NCI-H2029 treated with DMSO at 0.1 percent for 48 hours (cell line): ENCODE measurements at regions not wholly inside any gene's neighbourhood (a gene's known extent, or its start where the extent isn't known, plus 50 kb on each side); places are given as distances from the start of the nearest gene placed in this dataset.

Experiments used
- DNase-seq: peaks from one replicate; lab custom pipeline; 2025; lab: John Stamatoyannopoulos, UW

GRCh38 chr5:58107704-58108103 is 352.2 kb downstream of the PLK2 start:
- no peak for DNase-seq

- DNase-seq: no peak
These were observed 353.0 kb downstream of the PLK2 start for GRCh38 chr5:58106754-58107410.

DNA sequence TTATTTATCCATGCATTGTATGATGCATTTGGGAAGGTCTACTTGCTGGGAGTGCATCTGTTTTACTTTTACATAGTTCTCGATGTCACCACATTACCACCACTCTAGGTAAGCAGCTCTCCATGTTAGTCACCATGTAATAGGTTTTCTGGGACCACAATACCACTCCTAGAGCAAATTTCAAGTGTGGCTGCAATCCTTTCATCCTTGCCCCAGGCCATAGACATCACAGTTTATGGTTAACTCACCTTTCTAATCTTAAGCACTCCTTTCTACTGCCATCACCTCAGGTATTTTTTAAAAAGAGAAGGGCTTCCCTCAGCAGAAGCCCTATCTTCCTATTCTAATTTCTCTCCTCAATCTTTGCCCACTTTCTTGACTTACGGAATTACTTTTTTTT is 354.1 kb downstream of the PLK2 start:
- no peak for DNase-seq

DNA sequence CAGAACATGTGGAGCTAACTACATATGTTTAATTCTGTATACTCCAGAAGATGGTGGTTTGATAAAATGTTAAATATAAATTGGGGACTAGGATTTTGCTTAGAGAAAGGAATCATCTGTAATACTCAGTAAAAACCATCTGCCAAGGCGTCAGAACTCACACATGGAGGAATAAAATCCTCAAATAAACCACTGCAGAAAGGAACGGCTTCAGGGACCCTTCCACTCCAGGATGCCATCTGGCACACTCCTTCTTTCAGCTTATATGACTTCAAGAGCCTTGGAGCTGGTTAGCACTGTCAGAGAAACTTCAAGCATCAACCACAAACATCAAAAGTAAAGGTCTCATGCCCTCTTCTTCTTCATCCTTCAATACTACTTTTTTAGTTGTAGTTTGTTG is 360.6 kb downstream of the PLK2 start:
- DNase-seq: no peak

DNA sequence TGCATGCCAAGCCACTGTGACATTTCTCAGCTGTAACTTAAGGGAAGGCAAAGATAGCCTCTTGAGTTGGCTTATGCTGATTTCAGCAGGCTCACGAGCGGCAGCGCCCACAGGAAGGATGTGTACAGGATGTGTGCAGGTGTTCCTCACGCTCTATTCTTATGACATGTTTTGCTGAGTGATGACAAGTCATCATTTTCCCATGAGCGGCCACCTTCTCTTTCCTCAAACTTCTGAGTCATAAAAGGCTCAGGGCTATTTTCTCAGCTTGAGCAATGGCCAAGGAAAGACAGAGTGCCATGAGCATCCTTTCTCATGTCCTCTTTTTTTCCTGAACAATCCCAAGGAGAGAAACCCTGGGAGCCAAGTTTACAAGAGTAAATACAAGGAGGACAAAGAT is 365.9 kb downstream of the PLK2 start:
- DNase-seq: no peak

- DNase-seq: no peak
These were observed 369.2 kb downstream of the PLK2 start for GRCh38 chr5:58090704-58091103.

GRCh38 chr5:58088941-58089340 is 370.9 kb downstream of the PLK2 start:
- DNase-seq: no peak

DNA sequence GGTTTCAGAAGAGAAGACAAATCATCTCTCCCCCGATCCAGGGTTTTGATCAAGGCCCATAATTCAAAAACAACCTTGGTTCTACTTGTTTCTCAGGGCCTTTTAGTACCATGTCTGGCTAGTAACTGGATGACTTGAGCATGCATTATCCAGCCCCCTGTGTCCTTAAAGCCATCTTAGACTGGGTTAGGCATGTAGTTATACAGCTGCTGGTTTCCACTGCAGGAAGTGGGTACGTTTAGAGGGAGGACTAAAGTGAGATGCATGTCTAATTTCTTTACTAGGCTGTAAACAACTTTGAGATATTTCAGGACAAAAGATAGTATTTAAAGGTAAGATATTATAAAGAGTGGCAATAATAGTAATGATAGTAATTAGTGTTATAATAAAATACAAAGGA is 372.0 kb downstream of the PLK2 start:
- no peak for DNase-seq

GRCh38 chr5:58087123-58087522 is 372.8 kb downstream of the PLK2 start:
- DNase-seq: no peak

DNA sequence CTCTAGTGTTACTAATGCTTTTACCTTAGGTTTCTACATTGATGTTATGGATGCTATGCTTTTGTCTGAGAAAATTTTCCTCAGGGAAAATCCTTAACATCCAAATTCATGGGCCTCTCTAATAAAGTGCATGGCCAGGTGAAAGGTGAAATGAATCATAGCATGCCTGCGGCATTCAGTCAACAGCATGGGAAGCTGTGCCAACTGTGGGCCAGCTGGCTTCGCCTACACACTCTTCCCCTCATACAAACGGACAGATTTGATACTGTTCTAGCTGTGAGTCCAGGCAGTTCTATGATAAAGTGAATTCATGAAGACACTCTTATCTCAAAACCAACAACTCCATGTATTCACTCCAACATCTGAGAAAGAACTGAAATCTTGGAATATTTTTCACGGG is 374.1 kb downstream of the PLK2 start:
- no peak for DNase-seq

DNA sequence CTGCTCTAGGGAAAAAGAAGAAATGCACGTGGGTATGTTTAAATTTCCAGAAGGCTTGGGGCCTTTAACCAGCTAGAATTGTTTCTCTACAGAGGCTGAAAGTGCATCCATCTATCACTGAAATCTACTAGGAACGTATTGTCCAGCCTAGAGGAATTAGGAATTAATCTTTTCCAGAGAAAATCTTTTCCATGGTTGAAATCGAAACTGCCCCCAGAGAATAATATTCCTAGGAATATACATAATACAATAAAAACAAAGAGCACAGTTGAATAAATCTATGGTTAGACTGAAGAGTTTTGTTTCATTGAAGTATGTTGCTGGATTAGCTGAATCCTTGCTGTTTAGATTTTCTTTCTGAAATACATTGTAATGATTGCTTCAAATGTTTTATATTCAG is 378.5 kb downstream of the PLK2 start:
- no peak for DNase-seq

GRCh38 chr5:58080573-58080972 is 379.3 kb downstream of the PLK2 start:
- DNase-seq: no peak

DNA sequence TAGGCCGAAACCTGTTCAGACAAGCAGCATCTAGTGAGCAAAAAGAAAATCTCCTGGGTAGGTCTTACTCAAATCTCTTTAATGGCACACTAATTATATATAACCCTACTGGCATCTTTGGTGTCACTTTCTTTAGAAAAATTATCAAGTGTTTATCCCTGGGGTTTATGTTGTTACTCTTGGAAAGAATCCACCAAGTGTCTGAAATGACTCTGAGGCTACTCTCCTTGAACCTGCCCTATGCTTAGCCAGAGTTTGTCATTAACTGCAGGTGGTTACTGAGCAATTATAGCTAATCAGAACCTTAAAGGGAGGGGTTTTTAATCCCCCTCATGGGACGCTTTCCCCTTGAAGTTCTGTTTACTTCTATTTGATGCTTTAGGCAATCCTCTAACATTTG is 381.9 kb downstream of the PLK2 start:
- DNase-seq: no peak

- no peak for DNase-seq
These were observed 382.5 kb downstream of the PLK2 start for GRCh38 chr5:58077416-58077815.

- no peak for DNase-seq
These were observed 383.2 kb downstream of the PLK2 start for GRCh38 chr5:58076483-58077257.

- DNase-seq: no peak
These were observed 384.0 kb downstream of the PLK2 start for GRCh38 chr5:58075907-58076306.

DNA sequence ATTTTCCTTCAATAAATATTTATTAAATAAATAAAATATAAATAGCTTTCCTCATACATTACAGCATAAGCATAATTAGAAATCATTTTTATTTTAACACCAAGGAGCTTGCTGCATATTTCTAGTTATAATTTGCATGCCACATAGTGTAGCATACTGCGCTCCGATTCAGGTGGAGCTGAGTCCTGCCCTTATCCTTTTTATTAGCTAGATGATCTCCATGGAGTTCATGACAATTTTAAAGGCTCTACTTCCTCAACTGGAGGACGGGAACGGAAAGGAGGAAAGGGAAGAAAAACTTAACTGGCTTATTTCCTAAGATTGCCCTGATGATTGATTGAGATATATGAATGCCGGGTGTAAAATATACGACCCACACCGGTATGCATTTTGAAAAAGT is 385.2 kb downstream of the PLK2 start:
- no peak for DNase-seq

- no peak for DNase-seq
These were observed 385.7 kb downstream of the PLK2 start for GRCh38 chr5:58074222-58074621.

- DNase-seq: no peak
These were observed 386.6 kb downstream of the PLK2 start for GRCh38 chr5:58073243-58073642.

- DNase-seq: no peak
These were observed 387.5 kb downstream of the PLK2 start for GRCh38 chr5:58072300-58072965.

- no peak for DNase-seq
These were observed 388.3 kb downstream of the PLK2 start for GRCh38 chr5:58071566-58071965.

DNA sequence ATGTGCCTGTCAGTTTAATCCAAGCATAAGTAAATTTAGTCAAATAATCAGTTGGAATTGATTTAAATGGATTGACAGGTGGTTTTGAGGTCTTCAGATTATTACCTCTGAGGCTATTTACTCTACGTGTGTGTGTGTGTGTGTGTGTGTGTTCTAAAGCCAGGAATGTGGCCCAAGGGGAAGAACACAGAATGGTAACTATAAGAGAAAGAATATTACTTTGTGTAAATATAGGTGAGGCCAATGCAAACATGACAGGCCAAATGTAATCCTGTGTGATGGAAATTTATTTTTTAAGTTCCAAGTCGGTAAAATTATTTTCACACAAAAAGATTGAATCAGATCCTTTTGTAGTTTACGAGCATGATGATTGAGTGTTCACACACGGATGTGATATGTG is 390.0 kb downstream of the PLK2 start:
- DNase-seq: no peak

GRCh38 chr5:58069016-58069705 is 390.7 kb downstream of the PLK2 start:
- DNase-seq: no peak
